Adipocyte (in vitro differentiated cells): ENCODE measurements at regions not wholly inside any gene's neighbourhood (a gene's known extent, or its start where the extent isn't known, plus 50 kb on each side); places are given as distances from the start of the nearest gene placed in this dataset.
A peak's percentile ranks its signal among the peaks of the same experiment; 100 is the strongest.

Experiments used
- DNase-seq: peaks from one replicate; pipeline ENCODE4 v3.0.0-alpha.2; 2015; ENCODE audit warnings: low read depth
- H3K27me3 ChIP-seq: replicated peaks from 2 replicates; pipeline ENCODE4 v1.7.0; 2013; ENCODE audit warnings: mild to moderate bottlenecking, low read length, moderate library complexity; ENCODE audit not compliant: control insufficient read depth, insufficient read depth
- H3K36me3 ChIP-seq: 2 replicates; pipeline ENCODE4 v1.7.0; 2013; ENCODE audit warnings: low read length, mild to moderate bottlenecking, moderate library complexity; ENCODE audit not compliant: control insufficient read depth, insufficient read depth, severe bottlenecking
- H3K4me1 ChIP-seq: 2 replicates; pipeline ENCODE4 v1.7.0; 2013; ENCODE audit warnings: mild to moderate bottlenecking, low read length, moderate library complexity; ENCODE audit not compliant: control insufficient read depth, insufficient read depth
- H3K4me3 ChIP-seq: 2 replicates; pipeline ENCODE4 v1.7.0; 2013; ENCODE audit warnings: mild to moderate bottlenecking, low read length, moderate library complexity
- H3K9ac ChIP-seq: 2 replicates; pipeline ENCODE4 v1.7.0; 2013; ENCODE audit warnings: mild to moderate bottlenecking, low read length, moderate library complexity
- H3K9me3 ChIP-seq: 2 replicates; pipeline ENCODE4 v1.7.0; 2013; ENCODE audit warnings: mild to moderate bottlenecking, low read length, moderate library complexity; ENCODE audit not compliant: control insufficient read depth

- no peak for DNase-seq
- no peak overlapping the region for H3K4me3 ChIP-seq
- peak overlapping the region; percentile 75 for H3K9ac ChIP-seq
- H3K4me1 ChIP-seq = peaks cover 76% of the 10 kb centered on the region
- H3K9me3 ChIP-seq = no peaks in the 10 kb centered on the region
- H3K27me3 ChIP-seq = no peaks in the 10 kb centered on the region
- no peaks in the 10 kb centered on the region for H3K36me3 ChIP-seq
Observed at GRCh38 chr9:13860946-13861640, 452.8 kb downstream of the NFIB start.

- Histone ChIP-seq H3K36me3 (no peaks in the 10 kb centered on the region), H3K9ac (peak overlapping the region; percentile 75), H3K4me1 (peaks cover 69% of the 10 kb centered on the region), H3K27me3 (no peaks in the 10 kb centered on the region), H3K9me3 (no peaks in the 10 kb centered on the region), H3K4me3 (peak overlapping the region; percentile 57)
- DNase-seq = no peak
Observed at GRCh38 chr9:13860019-13860418, 453.9 kb downstream of the NFIB start.

- no peak for DNase-seq
- H3K27me3 ChIP-seq = no peaks in the 10 kb centered on the region
- H3K9me3 ChIP-seq = no peaks in the 10 kb centered on the region
- no peak overlapping the region for H3K4me3 ChIP-seq
- no peaks in the 10 kb centered on the region for H3K36me3 ChIP-seq
- peaks cover 49% of the 10 kb centered on the region for H3K4me1 ChIP-seq
- peak overlapping the region; percentile 27 for H3K9ac ChIP-seq
Observed at GRCh38 chr9:13857521-13857920, 456.4 kb downstream of the NFIB start.

- no peak overlapping the region for H3K9ac ChIP-seq
- no peaks in the 10 kb centered on the region for H3K27me3 ChIP-seq
- H3K36me3 ChIP-seq = no peaks in the 10 kb centered on the region
- peaks cover 8% of the 10 kb centered on the region for H3K9me3 ChIP-seq
- H3K4me1 ChIP-seq = peaks cover 29% of the 10 kb centered on the region
- H3K4me3 ChIP-seq = no peak overlapping the region
- no peak for DNase-seq
Observed at GRCh38 chr9:13847270-13847669, 466.7 kb downstream of the NFIB start.

GRCh38 chr9:13845460-13845859 lies 468.5 kb downstream of the NFIB start:
- DNase-seq = no peak
- Histone ChIP-seq H3K27me3 (no peaks in the 10 kb centered on the region), H3K36me3 (no peaks in the 10 kb centered on the region), H3K4me1 (peaks cover 29% of the 10 kb centered on the region), H3K4me3 (no peak overlapping the region), H3K9ac (no peak overlapping the region), H3K9me3 (peaks cover 8% of the 10 kb centered on the region)

GRCh38 chr9:13841746-13842462 lies 472.0 kb downstream of the NFIB start:
- no peaks in the 10 kb centered on the region for H3K27me3 ChIP-seq
- no peaks in the 10 kb centered on the region for H3K36me3 ChIP-seq
- no peak overlapping the region for H3K9ac ChIP-seq
- no peak overlapping the region for H3K4me3 ChIP-seq
- H3K9me3 ChIP-seq = peaks cover 8% of the 10 kb centered on the region
- no peak for DNase-seq
- peaks cover 15% of the 10 kb centered on the region for H3K4me1 ChIP-seq

- no peaks in the 10 kb centered on the region for H3K27me3 ChIP-seq
- H3K4me3 ChIP-seq = no peak overlapping the region
- H3K4me1 ChIP-seq = no peaks in the 10 kb centered on the region
- no peak overlapping the region for H3K9ac ChIP-seq
- no peaks in the 10 kb centered on the region for H3K36me3 ChIP-seq
- H3K9me3 ChIP-seq = peaks cover 7% of the 10 kb centered on the region
- DNase-seq = no peak
Observed at GRCh38 chr9:13832446-13832845, 481.5 kb downstream of the NFIB start.

- no peaks in the 10 kb centered on the region for H3K27me3 ChIP-seq
- H3K36me3 ChIP-seq = no peaks in the 10 kb centered on the region
- peaks cover 17% of the 10 kb centered on the region for H3K4me1 ChIP-seq
- H3K9ac ChIP-seq = no peak overlapping the region
- H3K4me3 ChIP-seq = no peak overlapping the region
- H3K9me3 ChIP-seq = peaks cover 9% of the 10 kb centered on the region
- peak; percentile 60 for DNase-seq
Observed at GRCh38 chr9:13823026-13823425, 490.9 kb downstream of the NFIB start.

- Histone ChIP-seq H3K9ac (no peak overlapping the region), H3K36me3 (no peaks in the 10 kb centered on the region), H3K9me3 (peaks cover 9% of the 10 kb centered on the region), H3K4me1 (peaks cover 1% of the 10 kb centered on the region), H3K27me3 (no peaks in the 10 kb centered on the region), H3K4me3 (no peak overlapping the region)
- peak; percentile 18 for DNase-seq
Observed at GRCh38 chr9:13817754-13818278, 496.1 kb downstream of the NFIB start.

- DNase-seq = no peak
- Histone ChIP-seq H3K4me1 (no peaks in the 10 kb centered on the region), H3K9ac (no peak overlapping the region), H3K36me3 (no peaks in the 10 kb centered on the region), H3K9me3 (peaks cover 9% of the 10 kb centered on the region), H3K27me3 (no peaks in the 10 kb centered on the region), H3K4me3 (no peak overlapping the region)
Observed at GRCh38 chr9:13816837-13817236, 497.1 kb downstream of the NFIB start.

- DNase-seq = no peak
- Histone ChIP-seq H3K36me3 (no peaks in the 10 kb centered on the region), H3K9me3 (no peaks in the 10 kb centered on the region), H3K4me1 (no peaks in the 10 kb centered on the region), H3K9ac (no peak overlapping the region), H3K4me3 (no peak overlapping the region), H3K27me3 (no peaks in the 10 kb centered on the region)
Observed at GRCh38 chr9:13814647-13815400, 499.1 kb downstream of the NFIB start.
